Lower leg skin (tissue), 3 donors: ENCODE measurements at regions not wholly inside any gene's neighbourhood (a gene's known extent, or its start where the extent isn't known, plus 50 kb on each side); places are given as distances from the start of the nearest gene placed in this dataset.

Experiments
- CTCF ChIP-seq, 3 donors: fragments of 450-650 bp; IDR thresholded peaks; one replicate each; pipeline ENCODE4 v1.5.1; 2016; ENCODE audit warnings: antibody characterized with exemption in 3 of 3, mild to moderate bottlenecking in 3 of 3, moderate library complexity in 2 of 3
- POLR2A ChIP-seq, 2 donors: fragments of 450-650 bp; IDR thresholded peaks; one replicate each; pipeline ENCODE4 v1.6.1; 2016 to 2017; ENCODE audit warnings: antibody characterized with exemption in 2 of 2, mild to moderate bottlenecking in 1 of 2, moderate library complexity in 1 of 2

DNA sequence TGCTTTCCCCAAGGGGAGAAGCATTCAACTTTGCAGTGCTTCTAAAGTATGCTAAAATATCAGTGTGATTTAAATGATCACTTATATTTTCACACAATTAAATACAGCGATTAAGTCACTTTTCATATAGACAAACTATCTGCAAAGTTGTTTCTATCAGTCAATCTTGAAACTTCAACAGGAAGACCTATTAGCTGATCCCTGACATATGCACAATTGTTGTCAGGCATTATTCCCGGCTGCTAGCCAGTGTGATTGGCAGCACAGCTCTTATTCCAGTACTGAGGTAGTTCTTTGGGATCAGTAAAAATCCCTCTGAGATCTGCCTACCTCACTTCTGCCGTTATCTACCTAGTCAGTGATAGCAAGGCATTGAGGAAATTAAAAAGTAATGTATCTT is 629.5 kb downstream of the NR4A2 start:
- TF ChIP-seq CTCF (IDR thresholded peaks at IDR 0.05), result no peak
- TF ChIP-seq POLR2A (IDR thresholded peaks at IDR 0.05), result no peak
